ENCODE measurements at regions not wholly inside any gene's neighbourhood (a gene's known extent, or its start where the extent isn't known, plus 50 kb on each side); places are given as distances from the start of the nearest gene placed in this dataset.

DNA sequence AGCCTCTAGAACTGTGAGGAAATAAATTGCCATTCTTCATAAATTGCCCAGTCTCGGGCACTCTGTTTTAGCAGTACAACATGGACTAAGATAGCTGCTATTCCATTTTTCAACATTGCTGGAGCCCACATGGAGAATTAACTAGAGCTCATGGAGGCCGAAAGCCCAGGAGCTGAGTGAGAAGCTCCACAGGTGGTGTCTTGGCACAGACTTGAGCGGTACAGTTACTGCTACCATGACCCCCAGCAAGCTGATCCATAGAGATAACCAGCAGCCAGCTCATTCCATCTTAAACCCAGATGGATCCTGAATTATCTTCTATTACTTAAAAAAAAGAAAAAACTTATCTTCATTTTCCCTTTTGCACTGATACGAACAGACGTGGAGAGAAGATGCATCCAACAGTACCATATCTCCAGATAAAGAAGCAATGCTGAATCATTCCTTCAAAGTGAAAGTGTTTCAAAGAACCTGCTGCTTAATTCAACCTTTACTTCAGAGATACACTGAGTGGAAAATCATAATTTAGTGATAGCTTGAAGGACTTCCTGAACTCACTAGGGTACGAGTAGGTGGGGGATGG is 115.1 kb downstream of the SETD4 start:
- Mint-ChIP-seq H3K9me3 (no peaks in the 10 kb centered on the region), H3K27ac (ENCODE audit: unreplicated experiment) (no peak overlapping the region), H3K4me1 (peaks cover 2% of the 10 kb centered on the region), H3K4me3 (no peak overlapping the region), H3K36me3 (ENCODE audit: low read depth) (no peaks in the 10 kb centered on the region), H3K27me3 (ENCODE audit: low read depth) (peaks cover 3% of the 10 kb centered on the region)
- no peak for DNase-seq (ENCODE audit: low read depth, low spot score)
- TF ChIP-seq, protein P1, sequence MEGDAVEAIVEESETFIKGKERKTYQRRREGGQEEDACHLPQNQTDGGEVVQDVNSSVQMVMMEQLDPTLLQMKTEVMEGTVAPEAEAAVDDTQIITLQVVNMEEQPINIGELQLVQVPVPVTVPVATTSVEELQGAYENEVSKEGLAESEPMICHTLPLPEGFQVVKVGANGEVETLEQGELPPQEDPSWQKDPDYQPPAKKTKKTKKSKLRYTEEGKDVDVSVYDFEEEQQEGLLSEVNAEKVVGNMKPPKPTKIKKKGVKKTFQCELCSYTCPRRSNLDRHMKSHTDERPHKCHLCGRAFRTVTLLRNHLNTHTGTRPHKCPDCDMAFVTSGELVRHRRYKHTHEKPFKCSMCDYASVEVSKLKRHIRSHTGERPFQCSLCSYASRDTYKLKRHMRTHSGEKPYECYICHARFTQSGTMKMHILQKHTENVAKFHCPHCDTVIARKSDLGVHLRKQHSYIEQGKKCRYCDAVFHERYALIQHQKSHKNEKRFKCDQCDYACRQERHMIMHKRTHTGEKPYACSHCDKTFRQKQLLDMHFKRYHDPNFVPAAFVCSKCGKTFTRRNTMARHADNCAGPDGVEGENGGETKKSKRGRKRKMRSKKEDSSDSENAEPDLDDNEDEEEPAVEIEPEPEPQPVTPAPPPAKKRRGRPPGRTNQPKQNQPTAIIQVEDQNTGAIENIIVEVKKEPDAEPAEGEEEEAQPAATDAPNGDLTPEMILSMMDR (conservative IDR thresholded peaks at IDR 0.05) = no peak

DNA sequence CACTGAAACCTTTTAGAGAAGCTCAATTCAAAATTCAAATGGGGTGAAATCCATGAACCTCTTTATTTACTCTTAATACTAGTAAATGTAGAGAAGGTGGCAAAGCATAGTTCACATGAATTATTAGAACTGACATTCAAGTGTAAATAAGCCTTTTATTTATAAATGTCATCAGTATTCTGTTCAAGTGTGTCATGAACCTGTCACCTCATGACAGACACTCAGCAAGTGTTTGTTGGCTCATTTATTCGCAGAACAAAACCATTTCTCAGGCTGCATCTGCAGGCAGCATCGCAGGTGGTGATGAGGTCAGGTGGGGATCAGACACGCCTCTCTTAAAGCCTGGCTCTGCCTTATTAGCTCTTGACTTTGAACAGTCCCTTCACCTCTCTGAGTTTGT is 116.6 kb downstream of the SETD4 start:
- Mint-ChIP-seq H3K9me3 (no peaks in the 10 kb centered on the region), H3K4me1 (peaks cover 8% of the 10 kb centered on the region), H3K36me3 (ENCODE audit: low read depth) (no peaks in the 10 kb centered on the region), H3K27me3 (ENCODE audit: low read depth) (peaks cover 6% of the 10 kb centered on the region), H3K27ac (ENCODE audit: unreplicated experiment) (no peak overlapping the region), H3K4me3 (no peak overlapping the region)
- TF ChIP-seq, protein P1 (conservative IDR thresholded peaks at IDR 0.05) = no peak
- no peak for DNase-seq (ENCODE audit: low read depth, low spot score)

DNA sequence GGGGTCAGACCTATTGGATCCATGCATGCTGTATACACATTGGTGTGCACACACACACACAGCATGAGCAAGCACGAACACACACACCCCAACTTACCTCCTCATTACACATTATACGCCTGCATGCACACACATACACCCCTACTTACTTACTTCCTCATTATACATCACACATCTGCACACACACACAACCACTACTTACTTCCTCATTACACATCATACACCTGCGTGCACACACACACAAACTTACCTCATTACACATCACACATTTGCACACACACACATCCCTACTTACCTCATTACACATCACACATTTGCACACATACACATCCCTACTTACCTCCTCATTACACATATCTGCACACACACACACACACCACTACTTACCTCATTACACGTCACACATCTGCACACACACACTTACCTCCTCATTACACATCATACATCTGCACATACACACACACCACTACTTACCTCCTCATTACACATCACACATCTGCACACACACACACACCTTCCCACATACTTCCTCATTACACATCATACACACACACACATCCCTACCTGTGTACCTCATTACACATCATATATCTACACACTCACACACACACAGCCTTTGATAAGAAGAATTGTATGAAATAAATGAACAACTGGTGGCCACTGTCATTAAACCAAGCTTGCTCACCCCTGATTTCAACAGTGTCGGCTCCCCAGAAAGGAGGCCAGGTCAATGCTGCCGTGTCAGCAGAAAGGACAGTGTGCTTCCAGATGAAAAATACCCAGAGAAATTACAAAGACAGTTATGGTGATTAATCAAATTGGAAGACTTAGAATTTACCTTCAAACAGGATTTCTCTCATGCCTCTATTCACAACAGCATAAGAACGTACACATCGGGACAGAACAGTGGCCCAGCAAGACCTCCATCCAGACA is 117.8 kb downstream of the SETD4 start:
- no peak overlapping the region for H3K27ac Mint-ChIP-seq (ENCODE audit: unreplicated experiment)
- TF ChIP-seq, protein P1 (conservative IDR thresholded peaks at IDR 0.05) = no peak
- peaks cover 8% of the 10 kb centered on the region for H3K27me3 Mint-ChIP-seq (ENCODE audit: low read depth)
- no peaks in the 10 kb centered on the region for H3K9me3 Mint-ChIP-seq
- no peaks in the 10 kb centered on the region for H3K36me3 Mint-ChIP-seq (ENCODE audit: low read depth)
- no peak for DNase-seq (ENCODE audit: low read depth, low spot score)
- no peak overlapping the region for H3K4me3 Mint-ChIP-seq
- peaks cover 14% of the 10 kb centered on the region for H3K4me1 Mint-ChIP-seq

DNA sequence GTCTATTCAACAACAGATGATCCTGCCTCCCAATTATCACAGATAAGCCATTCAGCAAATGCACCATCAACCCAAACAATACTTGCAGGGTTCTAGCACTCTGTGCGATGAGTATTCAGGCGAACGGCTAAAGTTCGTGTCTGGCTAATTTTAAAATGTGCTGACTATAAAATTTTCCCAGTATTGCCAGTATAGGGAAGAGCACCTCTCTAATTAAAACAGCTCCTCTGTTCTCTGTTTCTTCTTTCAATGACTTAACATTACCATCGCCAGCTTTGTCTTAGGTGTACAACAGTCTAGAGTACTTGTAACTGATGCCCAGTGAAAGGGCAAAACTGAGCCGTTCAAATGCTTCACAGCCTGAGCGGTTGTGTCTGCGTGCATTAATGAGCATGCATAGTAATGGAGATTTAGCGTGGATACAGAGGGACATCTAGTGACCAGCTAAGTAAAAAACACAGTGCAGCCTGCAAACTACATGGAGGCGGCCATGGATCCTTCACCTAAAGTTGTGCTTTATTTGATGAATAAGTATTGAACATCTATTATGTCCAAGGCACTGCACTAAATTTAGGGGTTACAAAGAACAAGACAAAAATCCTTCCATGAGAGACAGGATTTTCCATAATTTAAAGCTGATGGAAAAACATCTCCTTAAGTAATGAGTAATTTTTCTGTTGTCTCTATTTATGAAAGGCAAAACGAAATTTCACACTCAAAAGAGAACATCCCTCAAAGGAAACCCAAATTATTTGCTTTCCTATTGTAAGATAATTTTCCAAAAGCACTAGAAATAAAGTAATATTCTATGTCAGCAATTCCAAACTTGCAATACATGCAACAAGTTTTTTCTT is 120.0 kb downstream of the SETD4 start:
- peak; percentile 29 for DNase-seq (ENCODE audit: low read depth, low spot score)
- Mint-ChIP-seq H3K36me3 (ENCODE audit: low read depth) (no peaks in the 10 kb centered on the region), H3K4me1 (peaks cover 14% of the 10 kb centered on the region), H3K4me3 (no peak overlapping the region), H3K9me3 (no peaks in the 10 kb centered on the region), H3K27ac (ENCODE audit: unreplicated experiment) (no peak overlapping the region), H3K27me3 (ENCODE audit: low read depth) (peaks cover 8% of the 10 kb centered on the region)
- TF ChIP-seq, protein P1 (conservative IDR thresholded peaks at IDR 0.05) = peak; percentile 75

DNA sequence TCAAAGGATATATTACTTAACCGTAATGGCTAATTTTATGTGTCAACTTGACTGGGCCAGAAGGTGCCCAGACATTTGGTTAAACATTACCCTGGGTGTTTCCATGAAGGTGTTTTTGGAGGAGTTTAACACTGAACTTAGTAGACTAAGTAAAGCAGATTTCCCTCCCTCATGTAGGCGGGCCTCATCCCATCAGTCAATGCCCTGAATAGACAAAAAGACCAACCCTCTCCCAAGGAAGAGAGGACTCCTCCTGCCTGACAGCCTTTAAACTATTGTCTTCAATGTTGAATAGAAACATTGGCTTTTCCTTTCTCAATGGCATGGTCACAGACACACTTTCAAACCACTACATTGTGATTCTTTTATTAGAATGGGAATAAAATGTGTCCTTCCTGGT is 121.9 kb downstream of the SETD4 start:
- no peak for DNase-seq (ENCODE audit: low read depth, low spot score)
- H3K4me3 Mint-ChIP-seq = no peak overlapping the region
- H3K9me3 Mint-ChIP-seq = no peaks in the 10 kb centered on the region
- TF ChIP-seq, protein P1 (conservative IDR thresholded peaks at IDR 0.05) = no peak
- H3K36me3 Mint-ChIP-seq (ENCODE audit: low read depth) = no peaks in the 10 kb centered on the region
- H3K27me3 Mint-ChIP-seq (ENCODE audit: low read depth) = peaks cover 6% of the 10 kb centered on the region
- H3K4me1 Mint-ChIP-seq = peaks cover 14% of the 10 kb centered on the region
- H3K27ac Mint-ChIP-seq (ENCODE audit: unreplicated experiment) = no peak overlapping the region
